ENCODE measurements at regions not wholly inside any gene's neighbourhood (a gene's known extent, or its start where the extent isn't known, plus 50 kb on each side); places are given as distances from the start of the nearest gene placed in this dataset.

DNA sequence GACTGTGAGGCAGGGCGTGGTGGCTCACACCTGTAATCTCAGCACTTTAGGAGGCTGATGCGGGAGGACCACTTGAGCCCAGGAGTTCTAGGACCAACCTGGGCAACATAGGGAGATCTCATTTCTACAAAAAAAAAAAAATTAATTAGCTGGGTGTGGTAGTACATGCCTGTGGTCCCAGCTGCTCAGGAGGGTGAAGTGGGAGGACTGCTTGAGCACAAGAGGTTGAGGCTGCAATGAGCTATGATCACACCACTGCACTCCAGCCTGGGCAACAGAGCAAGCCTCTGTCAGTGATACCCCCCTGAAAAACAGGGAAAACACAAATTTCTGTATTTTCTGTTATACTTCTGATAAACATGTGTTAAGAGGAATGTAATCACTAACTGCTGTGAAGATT lies 57.8 kb upstream of the ARHGAP32 start:
- TF ChIP-seq POLR2AphosphoS5 (IDR thresholded peaks at IDR 0.05; ENCODE audit: borderline replicate concordance, low read depth, low read length), result no peak
- no peak for TF ChIP-seq EZH2 (IDR thresholded peaks at IDR 0.05)
- no peak for TF ChIP-seq FOXP2 (optimal IDR thresholded peaks at IDR 0.05; ENCODE audit: control extremely low read depth, extremely low read length, insufficient read depth)

All from SK-N-MC (cell line).